Natural killer cell (primary cell): ENCODE measurements at regions not wholly inside any gene's neighbourhood (a gene's known extent, or its start where the extent isn't known, plus 50 kb on each side); places are given as distances from the start of the nearest gene placed in this dataset.

ENCODE experiments used
- ATAC-seq, 3 donors: fragments of 150-1000 bp in 2 of 3; fragments of 200-7000 bp in 1 of 3; cut with Tn5 transposase; 1 replicate in 1 of 3; 2 replicates in 2 of 3; pipeline ENCODE4 v1.10.0; 2021; ENCODE audit warnings: mild to moderate bottlenecking in 2 of 3, moderate library complexity in 2 of 3
- DNase-seq, 2 donors: peaks; one replicate each; pipeline versions ENCODE4 v3.0.0 to v3.0.0-alpha.2; 2013 to 2021; ENCODE audit warnings: mixed read lengths in 1 of 2
- H3K27ac ChIP-seq: one replicate; pipeline ENCODE4 v1.5.1; 2013; ENCODE audit warnings: mild to moderate bottlenecking, low read length
- H3K27me3 ChIP-seq: one replicate; pipeline ENCODE4 v1.6.1; 2013; ENCODE audit warnings: low read length; ENCODE audit not compliant: control insufficient read depth, insufficient read depth
- H3K36me3 ChIP-seq: one replicate; pipeline ENCODE4 v1.6.1; 2013; ENCODE audit warnings: low read length; ENCODE audit not compliant: control insufficient read depth, insufficient read depth
- H3K4me1 ChIP-seq: one replicate; pipeline ENCODE4 v1.6.1; 2013; ENCODE audit warnings: low read length; ENCODE audit not compliant: control insufficient read depth, insufficient read depth
- H3K4me3 ChIP-seq: one replicate; pipeline ENCODE4 v1.5.1; 2013; ENCODE audit warnings: low read length
- H3K9me3 ChIP-seq: one replicate; pipeline ENCODE4 v1.6.1; 2013; ENCODE audit warnings: low read length; ENCODE audit not compliant: control insufficient read depth, insufficient read depth
- H3K27ac Mint-ChIP-seq, 2 donors: one replicate each; pipeline ENCODE4 v1.8.0; 2022; ENCODE audit warnings: mild to moderate bottlenecking in 2 of 2, mixed read lengths in 2 of 2, moderate library complexity in 1 of 2
- H3K27me3 Mint-ChIP-seq, 2 donors: one replicate each; pipeline ENCODE4 v1.8.0; 2022; ENCODE audit warnings: low read depth in 2 of 2, mixed read lengths in 2 of 2
- H3K36me3 Mint-ChIP-seq: one replicate; pipeline ENCODE4 v1.8.0; 2022; ENCODE audit warnings: mixed read lengths
- H3K4me1 Mint-ChIP-seq, 2 donors: one replicate each; pipeline ENCODE4 v1.8.0; 2022; ENCODE audit warnings: mixed read lengths in 2 of 2
- H3K4me3 Mint-ChIP-seq: one replicate; pipeline ENCODE4 v1.8.0; 2022; ENCODE audit warnings: mild to moderate bottlenecking, moderate library complexity, mixed read lengths
- H3K9me3 Mint-ChIP-seq, 2 donors: one replicate each; pipeline ENCODE4 v1.8.0; 2022; ENCODE audit warnings: mixed read lengths in 2 of 2
- CTCF ChIP-seq: fragments of 200-600 bp; IDR thresholded peaks from one replicate; pipeline ENCODE4 v1.8.0; 2022; ENCODE audit warnings: antibody characterized with exemption
- WGBS: methylation state at CpG from one replicate; pipeline ENCODE4 v1.1.7; 2013; ENCODE audit warnings: missing lambda C conversion rate; ENCODE audit not compliant: insufficient coverage; 5-methylcytosine and 5-hydroxymethylcytosine counted together
- intact Hi-C: fragments of 100-400 bp; cut with micrococcal nuclease; formaldehyde crosslinking; loops from one replicate; pipeline ENCODE4 v1.14.2; 2022

DNA sequence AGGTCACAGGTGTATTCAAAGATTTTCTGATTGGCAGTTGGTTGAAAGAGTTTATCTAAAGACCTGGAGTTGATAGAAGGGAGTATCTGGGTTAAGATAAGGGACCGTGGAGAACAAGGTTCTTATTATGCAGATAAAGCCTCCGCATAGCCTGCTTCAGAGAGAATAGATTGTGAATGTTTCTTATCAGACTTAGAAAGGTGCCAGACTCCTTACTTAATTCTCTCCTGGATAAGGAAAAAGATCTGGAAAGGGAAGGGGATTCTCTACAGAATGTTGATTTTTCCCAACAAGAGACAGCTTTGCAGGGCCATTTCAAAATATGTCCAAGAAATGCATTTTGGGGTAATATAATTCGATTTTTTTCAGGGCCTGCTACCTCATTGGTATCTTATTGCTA, 341.3 kb upstream of the RARB start:
- DNase-seq (no peak), ATAC-seq (no peak)
- peaks cover 0 to 2% of the 10 kb centered on the region in 2 donors for H3K27me3 Mint-ChIP-seq
- no peak overlapping the region for H3K4me3 Mint-ChIP-seq
- no peak overlapping the region for H3K27ac Mint-ChIP-seq
- TF ChIP-seq CTCF = no peak
- H3K4me1 Mint-ChIP-seq = no peaks in the 10 kb centered on the region
- Histone ChIP-seq H3K27me3 (peaks cover 2% of the 10 kb centered on the region), H3K36me3 (no peaks in the 10 kb centered on the region), H3K9me3 (no peaks in the 10 kb centered on the region), H3K4me1 (no peaks in the 10 kb centered on the region), H3K4me3 (no peak overlapping the region), H3K27ac (no peak overlapping the region)
- H3K9me3 Mint-ChIP-seq = peaks cover 0 to 10% of the 10 kb centered on the region in 2 donors
- intact Hi-C loops = no loop called here
- H3K36me3 Mint-ChIP-seq = no peaks in the 10 kb centered on the region
- 64% methylated on average over 3 of the region's 3 CpGs for WGBS

DNA sequence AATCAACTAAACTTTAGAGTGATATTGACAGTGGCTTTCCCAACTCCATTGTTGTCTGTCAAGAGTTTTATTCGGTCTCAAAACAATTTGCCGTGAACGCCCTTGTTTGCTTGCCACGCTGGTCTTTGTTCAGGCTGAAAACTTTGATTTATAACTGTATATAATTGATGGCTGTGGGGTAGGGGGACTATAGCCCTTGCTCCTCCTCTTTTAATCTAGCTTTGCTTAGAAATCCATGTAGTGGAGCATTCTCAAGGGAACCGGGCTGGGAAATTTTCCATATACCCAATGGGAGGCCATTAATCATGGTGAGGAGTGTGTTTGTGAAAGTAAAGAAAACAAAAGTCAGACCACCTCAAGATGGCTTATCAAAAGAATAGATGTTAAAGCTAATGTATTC, 339.8 kb upstream of the RARB start:
- H3K36me3 ChIP-seq = no peaks in the 10 kb centered on the region
- H3K27me3 ChIP-seq = peaks cover 2% of the 10 kb centered on the region
- no peak overlapping the region for H3K27ac ChIP-seq
- intact Hi-C loops = no loop called here
- Mint-ChIP-seq H3K27ac (no peak overlapping the region), H3K36me3 (no peaks in the 10 kb centered on the region), H3K4me3 (no peak overlapping the region), H3K27me3 (peaks cover 0 to 2% of the 10 kb centered on the region in 2 donors), H3K9me3 (peaks cover 0 to 10% of the 10 kb centered on the region in 2 donors), H3K4me1 (no peaks in the 10 kb centered on the region)
- TF ChIP-seq CTCF = no peak
- ATAC-seq (no peak), DNase-seq (no peak)
- 71% methylated on average over 5 of the region's 5 CpGs for WGBS
- no peaks in the 10 kb centered on the region for H3K9me3 ChIP-seq
- H3K4me1 ChIP-seq = no peaks in the 10 kb centered on the region
- no peak overlapping the region for H3K4me3 ChIP-seq

GRCh38 chr3:25090698-25091453, 337.2 kb upstream of the RARB start:
- H3K4me3 Mint-ChIP-seq = no peak overlapping the region
- WGBS = 76% methylated on average over 4 of the region's 6 CpGs
- Histone ChIP-seq H3K4me3 (no peak overlapping the region), H3K36me3 (no peaks in the 10 kb centered on the region), H3K9me3 (no peaks in the 10 kb centered on the region), H3K27ac (no peak overlapping the region), H3K4me1 (no peaks in the 10 kb centered on the region), H3K27me3 (peaks cover 2% of the 10 kb centered on the region)
- H3K27ac Mint-ChIP-seq = no peak overlapping the region
- intact Hi-C loops = no loop called here
- ATAC-seq (no peak), DNase-seq (no peak)
- H3K9me3 Mint-ChIP-seq = peaks cover 0 to 7% of the 10 kb centered on the region in 2 donors
- H3K36me3 Mint-ChIP-seq = no peaks in the 10 kb centered on the region
- H3K27me3 Mint-ChIP-seq = peaks cover 0 to 2% of the 10 kb centered on the region in 2 donors
- H3K4me1 Mint-ChIP-seq = no peaks in the 10 kb centered on the region
- no peak for TF ChIP-seq CTCF

- Histone ChIP-seq H3K4me1 (no peaks in the 10 kb centered on the region), H3K36me3 (no peaks in the 10 kb centered on the region), H3K9me3 (no peaks in the 10 kb centered on the region), H3K4me3 (no peak overlapping the region), H3K27ac (no peak overlapping the region), H3K27me3 (peaks cover 2% of the 10 kb centered on the region)
- H3K9me3 Mint-ChIP-seq = peaks cover 0 to 4% of the 10 kb centered on the region in 2 donors
- intact Hi-C loops = no loop called here
- H3K4me1 Mint-ChIP-seq = no peaks in the 10 kb centered on the region
- H3K36me3 Mint-ChIP-seq = no peaks in the 10 kb centered on the region
- no peak overlapping the region for H3K27ac Mint-ChIP-seq
- ATAC-seq = no peak
- 86% methylated on average over 5 of the region's 5 CpGs for WGBS
- H3K27me3 Mint-ChIP-seq = peaks cover 0 to 2% of the 10 kb centered on the region in 2 donors
- no peak overlapping the region for H3K4me3 Mint-ChIP-seq
- TF ChIP-seq CTCF = no peak
- no peak for DNase-seq
Observed at GRCh38 chr3:25091934-25092333, 336.1 kb upstream of the RARB start.
